Erythroblast (primary cell): ENCODE measurements at regions not wholly inside any gene's neighbourhood (a gene's known extent, or its start where the extent isn't known, plus 50 kb on each side); places are given as distances from the start of the nearest gene placed in this dataset.

ENCODE experiments used
- GATA1 ChIP-seq: IDR thresholded peaks from 2 replicates; pipeline ENCODE4 v1.6.1; 2011; ENCODE audit warnings: low read depth, mild to moderate bottlenecking, control low read depth, low read length, moderate library complexity
- POLR2A ChIP-seq: IDR thresholded peaks from 2 replicates; pipeline ENCODE4 v1.6.1; 2011; ENCODE audit warnings: mild to moderate bottlenecking, low read length

GRCh38 chr15:95622843-95623242 is 707.7 kb upstream of the NR2F2 start:
- TF ChIP-seq POLR2A (no peak), GATA1 (no peak)
